Tibial artery (tissue), 4 donors: ENCODE measurements at regions not wholly inside any gene's neighbourhood (a gene's known extent, or its start where the extent isn't known, plus 50 kb on each side); places are given as distances from the start of the nearest gene placed in this dataset.

Experiments used
- DNase-seq, 2 donors: peaks; one replicate each; pipeline ENCODE4 v3.0.0-alpha.2; 2019
- H3K27ac ChIP-seq, 2 donors: fragments of 200-600 bp; sonication (generic) in 1 of 2; 1 replicate in 1 of 2; 2 replicates in 1 of 2; pipeline ENCODE4 v1.5.1; 2018 to 2019; ENCODE audit warnings: mild to moderate bottlenecking in 1 of 2
- H3K27me3 ChIP-seq, 2 donors: fragments of 200-600 bp; sonication (generic) in 1 of 2; one replicate each; pipeline versions ENCODE4 v1.5.1 to v1.6.0; 2016 to 2019
- H3K36me3 ChIP-seq, 3 donors: fragments of 200-600 bp; sonication (generic) in 2 of 3; one replicate each; pipeline ENCODE4 v1.5.1; 2016 to 2019; ENCODE audit warnings: mild to moderate bottlenecking in 2 of 3
- H3K4me1 ChIP-seq, 4 donors: fragments of 200-600 bp; sonication (generic) in 2 of 4; 1 replicate in 3 of 4; 2 replicates in 1 of 4; pipeline ENCODE4 v1.5.1; 2016 to 2019
- H3K4me3 ChIP-seq, 2 donors: fragments of 200-600 bp; sonication (generic) in 1 of 2; 1 replicate in 1 of 2; 2 replicates in 1 of 2; pipeline ENCODE4 v1.5.1; 2018 to 2019; ENCODE audit warnings: mild to moderate bottlenecking in 2 of 2
- H3K9me3 ChIP-seq, 3 donors: fragments of 200-600 bp; sonication (generic) in 1 of 3; one replicate each; pipeline ENCODE4 v1.5.1; 2016 to 2019
- intact Hi-C: fragments of 100-400 bp; cut with DNase I; formaldehyde crosslinking; loops from one replicate; pipeline ENCODE4 v1.15.0; 2023; ENCODE audit warnings: low total_unique reads
- TF ChIP-seq, protein P1 (sequence below), 2 experiments: fragments of 200-600 bp in 1 of 2; fragments of 450-650 bp in 1 of 2; IDR thresholded peaks; one replicate each; pipeline ENCODE4 v1.5.1; 2017 to 2019; ENCODE audit warnings: antibody characterized with exemption in 2 of 2, mild to moderate bottlenecking in 1 of 2, moderate library complexity in 1 of 2

DNA sequence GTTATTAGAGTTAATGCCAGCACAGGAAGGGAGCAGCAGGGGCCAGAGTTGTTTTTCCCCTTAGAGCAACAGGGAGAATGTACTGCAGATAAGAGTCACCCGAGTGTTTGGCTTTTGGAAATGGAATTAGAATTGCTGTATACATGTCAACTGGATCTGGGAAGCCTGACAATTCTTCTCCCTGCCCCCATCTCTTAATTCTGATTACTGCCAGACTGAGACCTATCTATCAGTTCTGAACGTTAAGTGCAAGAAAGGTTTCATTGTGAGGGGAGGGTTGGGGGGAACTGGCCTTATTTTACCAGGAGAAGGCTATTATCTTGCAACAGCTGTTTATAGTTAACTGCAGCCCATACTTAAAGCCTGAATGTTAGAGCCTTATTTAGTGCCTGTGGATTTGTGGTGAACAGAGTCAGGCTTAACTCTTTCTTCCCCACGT, 424.5 kb upstream of the CDH11 start:
- TF ChIP-seq, protein P1, sequence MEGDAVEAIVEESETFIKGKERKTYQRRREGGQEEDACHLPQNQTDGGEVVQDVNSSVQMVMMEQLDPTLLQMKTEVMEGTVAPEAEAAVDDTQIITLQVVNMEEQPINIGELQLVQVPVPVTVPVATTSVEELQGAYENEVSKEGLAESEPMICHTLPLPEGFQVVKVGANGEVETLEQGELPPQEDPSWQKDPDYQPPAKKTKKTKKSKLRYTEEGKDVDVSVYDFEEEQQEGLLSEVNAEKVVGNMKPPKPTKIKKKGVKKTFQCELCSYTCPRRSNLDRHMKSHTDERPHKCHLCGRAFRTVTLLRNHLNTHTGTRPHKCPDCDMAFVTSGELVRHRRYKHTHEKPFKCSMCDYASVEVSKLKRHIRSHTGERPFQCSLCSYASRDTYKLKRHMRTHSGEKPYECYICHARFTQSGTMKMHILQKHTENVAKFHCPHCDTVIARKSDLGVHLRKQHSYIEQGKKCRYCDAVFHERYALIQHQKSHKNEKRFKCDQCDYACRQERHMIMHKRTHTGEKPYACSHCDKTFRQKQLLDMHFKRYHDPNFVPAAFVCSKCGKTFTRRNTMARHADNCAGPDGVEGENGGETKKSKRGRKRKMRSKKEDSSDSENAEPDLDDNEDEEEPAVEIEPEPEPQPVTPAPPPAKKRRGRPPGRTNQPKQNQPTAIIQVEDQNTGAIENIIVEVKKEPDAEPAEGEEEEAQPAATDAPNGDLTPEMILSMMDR (IDR thresholded peaks at IDR 0.05), result no peak
- Histone ChIP-seq H3K4me1 (peaks cover 0 to 8% (median 2%) of the 10 kb centered on the region in 4 donors), H3K27ac (no peak overlapping the region), H3K4me3 (no peak overlapping the region), H3K27me3 (no peaks in the 10 kb centered on the region), H3K9me3 (peaks cover 0 to 4% (median 0%) of the 10 kb centered on the region in 3 donors), H3K36me3 (no peaks in the 10 kb centered on the region)
- DNase-seq, result no peak
- intact Hi-C loops, result no loop called here

DNA sequence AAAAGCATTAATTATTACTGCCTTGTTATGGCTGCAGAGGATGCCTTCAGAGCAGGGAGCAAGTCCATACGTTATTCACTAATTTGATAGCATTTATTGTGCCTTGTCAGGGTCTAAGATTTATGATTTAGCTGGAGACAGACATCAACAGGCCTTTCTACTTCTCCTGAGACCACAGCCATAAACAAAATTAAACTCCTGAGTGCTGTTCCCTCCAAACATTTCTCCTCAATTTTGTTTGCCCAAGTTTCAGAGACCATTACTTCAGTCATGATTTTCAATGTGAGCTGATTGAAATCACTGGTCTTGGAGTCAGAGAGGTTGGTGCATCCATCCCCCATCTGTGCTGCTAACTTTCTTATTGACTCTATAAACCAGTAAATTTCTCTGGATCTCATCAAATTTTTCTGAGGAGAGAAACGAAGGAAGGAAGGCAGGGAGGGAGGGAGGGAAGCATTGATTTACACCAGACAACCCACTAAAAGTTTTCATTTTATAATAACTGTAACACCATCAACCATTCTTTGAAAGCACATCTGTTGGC, 423.6 kb upstream of the CDH11 start:
- DNase-seq, result no peak
- Histone ChIP-seq H3K27me3 (no peaks in the 10 kb centered on the region), H3K9me3 (peaks cover 0 to 3% (median 0%) of the 10 kb centered on the region in 3 donors), H3K4me1 (peaks cover 0 to 8% (median 2%) of the 10 kb centered on the region in 4 donors), H3K4me3 (no peak overlapping the region), H3K36me3 (no peaks in the 10 kb centered on the region), H3K27ac (no peak overlapping the region)
- TF ChIP-seq, protein P1 (IDR thresholded peaks at IDR 0.05), result no peak
- intact Hi-C loops, result no loop called here

DNA sequence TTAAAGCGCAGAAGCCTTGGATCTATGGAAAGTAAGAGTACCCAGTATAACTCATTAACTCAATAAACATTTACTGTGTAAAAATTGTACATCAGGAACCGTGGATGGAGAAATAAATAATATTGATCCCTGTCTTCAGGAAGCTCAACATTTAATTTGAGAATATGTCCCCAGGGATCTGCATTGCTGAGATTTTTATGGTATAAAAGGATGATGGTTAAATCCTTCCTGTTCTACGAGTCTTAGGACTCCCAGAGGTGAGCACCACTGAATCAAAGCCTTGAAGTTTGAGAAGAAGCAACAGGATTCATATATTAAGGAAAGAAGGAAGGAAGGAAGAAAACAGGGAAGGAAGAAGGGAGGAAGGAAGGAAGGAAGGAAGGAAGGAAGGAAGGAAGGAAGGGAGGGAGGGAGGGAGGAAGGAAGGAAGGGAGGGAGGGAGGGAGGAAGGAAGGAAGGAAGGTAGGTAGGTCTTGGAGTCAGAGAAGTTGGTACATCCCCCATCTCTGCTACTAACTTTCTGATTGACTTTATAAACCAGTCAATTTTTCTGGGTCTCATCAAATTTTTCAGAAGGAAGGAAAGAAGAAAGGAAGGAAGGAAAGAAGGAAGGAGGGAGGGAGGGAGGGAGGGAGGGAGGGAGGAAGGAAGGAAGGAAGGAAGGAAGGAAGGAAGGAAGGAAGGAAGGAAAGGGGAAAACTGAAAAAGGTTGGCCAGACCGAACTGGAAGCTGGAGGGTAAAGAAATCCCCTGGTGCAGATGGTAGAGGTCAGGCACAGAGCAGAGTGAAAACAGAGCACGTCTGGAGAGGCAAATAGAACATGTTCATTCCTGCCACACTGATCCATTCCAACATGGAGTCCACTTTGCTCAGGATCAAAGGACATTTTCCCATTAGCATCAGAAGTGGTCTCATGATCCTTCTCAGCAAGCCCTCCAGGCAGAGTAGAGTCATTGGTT, 422.2 kb upstream of the CDH11 start:
- intact Hi-C loops, result no loop called here
- Histone ChIP-seq H3K27ac (no peak overlapping the region), H3K9me3 (no peaks in the 10 kb centered on the region), H3K4me1 (peaks cover 0 to 11% (median 2%) of the 10 kb centered on the region in 4 donors), H3K27me3 (no peaks in the 10 kb centered on the region), H3K4me3 (no peak overlapping the region), H3K36me3 (no peaks in the 10 kb centered on the region)
- TF ChIP-seq, protein P1 (IDR thresholded peaks at IDR 0.05), result no peak
- DNase-seq, result no peak

DNA sequence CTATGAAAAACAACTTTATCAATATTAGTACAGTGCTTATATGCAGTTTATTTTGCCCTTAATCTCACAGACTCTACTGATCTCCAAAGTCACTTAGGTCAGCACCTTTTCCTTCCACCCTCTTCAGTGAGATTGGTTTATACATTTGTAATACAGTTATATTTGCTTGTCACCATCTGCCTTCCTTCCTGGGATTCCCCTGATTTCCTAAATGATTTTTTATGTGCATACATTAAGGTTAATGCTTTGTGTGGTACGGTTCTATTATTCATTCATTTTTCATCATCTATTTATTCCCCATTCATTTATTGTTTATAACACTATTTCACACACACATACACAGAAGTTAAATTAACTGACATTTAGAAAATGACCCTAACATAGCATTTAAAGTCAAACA, 419.8 kb upstream of the CDH11 start:
- TF ChIP-seq, protein P1 (IDR thresholded peaks at IDR 0.05), result no peak
- H3K9me3 ChIP-seq, result no peaks in the 10 kb centered on the region
- DNase-seq, result no peak
- no peaks in the 10 kb centered on the region for H3K27me3 ChIP-seq
- peaks cover 0 to 13% (median 1%) of the 10 kb centered on the region in 4 donors for H3K4me1 ChIP-seq
- no peak overlapping the region for H3K4me3 ChIP-seq
- intact Hi-C loops, result no loop called here
- no peaks in the 10 kb centered on the region for H3K36me3 ChIP-seq
- no peak overlapping the region for H3K27ac ChIP-seq

DNA sequence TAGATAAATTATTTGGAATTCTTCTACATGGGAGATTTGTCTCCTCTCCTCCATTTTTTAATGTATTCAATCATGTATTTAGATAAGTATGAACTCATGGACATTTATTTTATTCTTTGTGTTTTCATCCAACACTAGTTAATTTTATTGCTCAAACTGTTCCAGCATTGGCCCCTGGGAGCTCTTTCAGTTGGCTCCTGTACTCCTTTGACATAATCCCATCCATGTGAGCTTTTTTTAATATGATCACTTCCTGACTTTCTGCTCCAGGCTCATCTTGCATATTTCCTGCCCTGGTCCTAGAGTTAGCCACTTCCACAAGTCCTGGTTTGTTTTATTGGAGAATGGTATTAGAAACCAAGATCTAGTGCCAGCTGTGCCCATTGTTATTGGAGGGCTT, 419.0 kb upstream of the CDH11 start:
- no peaks in the 10 kb centered on the region for H3K27me3 ChIP-seq
- H3K9me3 ChIP-seq, result no peaks in the 10 kb centered on the region
- no peaks in the 10 kb centered on the region for H3K36me3 ChIP-seq
- TF ChIP-seq, protein P1 (IDR thresholded peaks at IDR 0.05), result no peak
- H3K4me1 ChIP-seq, result peaks cover 0 to 6% (median 0%) of the 10 kb centered on the region in 4 donors
- H3K4me3 ChIP-seq, result no peak overlapping the region
- intact Hi-C loops, result no loop called here
- H3K27ac ChIP-seq, result no peak overlapping the region
- no peak for DNase-seq
